WERI-Rb-1 (cell line): ENCODE measurements at regions not wholly inside any gene's neighbourhood (a gene's known extent, or its start where the extent isn't known, plus 50 kb on each side); places are given as distances from the start of the nearest gene placed in this dataset.

ENCODE experiments used
- DNase-seq: peaks from one replicate; pipeline ENCODE4 v3.0.0-alpha.2; 2020
- H3K27ac ChIP-seq: fragments of 250-450 bp; sonication (Bioruptor Pico); 2 replicates; pipeline ENCODE4 v1.5.1; 2020; ENCODE audit warnings: mild to moderate bottlenecking, moderate library complexity
- H3K27me3 ChIP-seq: fragments of 250-450 bp; sonication (Bioruptor Pico); 2 replicates; pipeline ENCODE4 v1.5.1; 2021; ENCODE audit warnings: mild to moderate bottlenecking, low read depth, moderate library complexity; ENCODE audit not compliant: insufficient read depth, severe bottlenecking
- H3K36me3 ChIP-seq: fragments of 250-450 bp; sonication (Bioruptor Pico); 2 replicates; pipeline ENCODE4 v1.5.1; 2020; ENCODE audit warnings: mild to moderate bottlenecking, moderate library complexity
- H3K4me3 ChIP-seq: 2 replicates; pipeline ENCODE4 v1.5.1; 2011; ENCODE audit warnings: low read depth, mild to moderate bottlenecking, control low read depth, low read length
- H3K9me3 ChIP-seq: fragments of 250-450 bp; sonication (Bioruptor Pico); 2 replicates; pipeline ENCODE4 v1.5.1; 2021; ENCODE audit warnings: mild to moderate bottlenecking, moderate library complexity; ENCODE audit not compliant: severe bottlenecking
- CTCF ChIP-seq: IDR thresholded peaks from 2 replicates; pipeline ENCODE4 v1.5.1; 2011; ENCODE audit warnings: low read depth, mild to moderate bottlenecking, control low read depth, inconsistent platforms, low read length

- Histone ChIP-seq H3K4me3 (no peak overlapping the region), H3K36me3 (no peaks in the 10 kb centered on the region), H3K9me3 (no peaks in the 10 kb centered on the region), H3K27ac (no peak overlapping the region), H3K27me3 (no peaks in the 10 kb centered on the region)
- TF ChIP-seq CTCF: no peak
- no peak for DNase-seq
These were observed 318.4 kb downstream of the PSAT1 start for GRCh38 chr9:78615372-78615771.

- no peak for DNase-seq
These were observed 321.8 kb downstream of the PSAT1 start for GRCh38 chr9:78618735-78619134.

GRCh38 chr9:78620303-78620702, 323.4 kb downstream of the PSAT1 start:
- H3K9me3 ChIP-seq: no peaks in the 10 kb centered on the region
- no peak overlapping the region for H3K27ac ChIP-seq
- no peaks in the 10 kb centered on the region for H3K36me3 ChIP-seq
- no peaks in the 10 kb centered on the region for H3K27me3 ChIP-seq
- no peak for TF ChIP-seq CTCF
- no peak overlapping the region for H3K4me3 ChIP-seq
- DNase-seq: no peak

More at GRCh38 chr9:78618735-78619134, 321.8 kb downstream of the PSAT1 start:
- Histone ChIP-seq H3K36me3 (no peaks in the 10 kb centered on the region), H3K9me3 (no peaks in the 10 kb centered on the region), H3K27me3 (no peaks in the 10 kb centered on the region), H3K4me3 (no peak overlapping the region), H3K27ac (no peak overlapping the region)
- no peak for TF ChIP-seq CTCF

- no peaks in the 10 kb centered on the region for H3K27me3 ChIP-seq
- H3K9me3 ChIP-seq: no peaks in the 10 kb centered on the region
- DNase-seq: no peak
- H3K36me3 ChIP-seq: no peaks in the 10 kb centered on the region
- no peak overlapping the region for H3K4me3 ChIP-seq
- TF ChIP-seq CTCF: no peak
- H3K27ac ChIP-seq: no peak overlapping the region
These were observed 323.8 kb downstream of the PSAT1 start for GRCh38 chr9:78620764-78621163.

- no peak overlapping the region for H3K27ac ChIP-seq
- no peak for TF ChIP-seq CTCF
- H3K27me3 ChIP-seq: no peaks in the 10 kb centered on the region
- DNase-seq: no peak
- H3K36me3 ChIP-seq: no peaks in the 10 kb centered on the region
- H3K4me3 ChIP-seq: no peak overlapping the region
- no peaks in the 10 kb centered on the region for H3K9me3 ChIP-seq
These were observed 325.2 kb downstream of the PSAT1 start for GRCh38 chr9:78622126-78622525.

GRCh38 chr9:78626971-78627370, 330.0 kb downstream of the PSAT1 start:
- Histone ChIP-seq H3K27ac (no peak overlapping the region), H3K36me3 (no peaks in the 10 kb centered on the region), H3K27me3 (no peaks in the 10 kb centered on the region), H3K9me3 (no peaks in the 10 kb centered on the region), H3K4me3 (no peak overlapping the region)
- DNase-seq: no peak
- no peak for TF ChIP-seq CTCF
